GM23338 (cell line): ENCODE measurements at regions not wholly inside any gene's neighbourhood (a gene's known extent, or its start where the extent isn't known, plus 50 kb on each side); places are given as distances from the start of the nearest gene placed in this dataset.

ENCODE experiments used
- ATAC-seq: fragments of 200-7000 bp; cut with Tn5 transposase; 3 replicates; pipeline ENCODE4 v1.9.1; 2020
- DNase-seq: peaks from one replicate; pipeline ENCODE4 v3.0.0-alpha.2; 2015; ENCODE audit warnings: low spot score
- H2AFZ ChIP-seq: fragments of 200-600 bp; sonication (generic); 2 replicates; pipeline ENCODE4 v1.8.0; 2016; ENCODE audit warnings: antibody characterized with exemption, mild to moderate bottlenecking, moderate library complexity
- H3F3A ChIP-seq: fragments of 200-600 bp; sonication (generic); replicated peaks from 2 replicates; pipeline ENCODE4 v1.8.0; 2017; ENCODE audit warnings: antibody characterized with exemption, mixed run types, low read depth
- H3K27ac ChIP-seq: fragments of 200-600 bp; sonication (generic); 2 replicates; pipeline ENCODE4 v1.6.1; 2016; ENCODE audit warnings: low read depth
- H3K27me3 ChIP-seq: fragments of 200-600 bp; sonication (generic); 2 replicates; pipeline ENCODE4 v1.8.0; 2016; ENCODE audit warnings: mild to moderate bottlenecking, mixed run types, moderate library complexity; ENCODE audit not compliant: insufficient read depth
- H3K36me3 ChIP-seq: fragments of 200-600 bp; sonication (generic); 2 replicates; pipeline ENCODE4 v1.8.0; 2016; ENCODE audit warnings: mild to moderate bottlenecking; ENCODE audit not compliant: insufficient read depth
- H3K4me1 ChIP-seq: fragments of 200-600 bp; sonication (generic); 2 replicates; pipeline ENCODE4 v1.8.0; 2016; ENCODE audit warnings: mild to moderate bottlenecking, moderate library complexity; ENCODE audit not compliant: insufficient read depth
- H3K4me2 ChIP-seq: fragments of 200-600 bp; sonication (generic); 2 replicates; pipeline ENCODE4 v1.7.1; 2017; ENCODE audit warnings: mixed run types
- H3K4me3 ChIP-seq: fragments of 200-600 bp; sonication (generic); 2 replicates; pipeline ENCODE4 v1.6.1; 2016; ENCODE audit warnings: mixed run types
- H3K79me2 ChIP-seq: fragments of 200-600 bp; sonication (generic); replicated peaks from 2 replicates; pipeline ENCODE4 v1.8.0; 2017; ENCODE audit warnings: mild to moderate bottlenecking; ENCODE audit not compliant: insufficient read depth
- H3K9me2 ChIP-seq: fragments of 200-600 bp; sonication (generic); 2 replicates; pipeline ENCODE4 v1.8.0; 2017; ENCODE audit not compliant: insufficient read depth
- H4K20me1 ChIP-seq: fragments of 200-600 bp; sonication (generic); replicated peaks from 2 replicates; pipeline ENCODE4 v1.8.0; 2017; ENCODE audit warnings: mild to moderate bottlenecking; ENCODE audit not compliant: insufficient read depth
- H3K27ac Mint-ChIP-seq: 2 replicates; pipeline ENCODE4 v1.8.0; 2020; ENCODE audit warnings: inconsistent platforms, mild to moderate bottlenecking, moderate library complexity, mixed read lengths
- H3K27me3 Mint-ChIP-seq: 3 replicates; pipeline ENCODE4 v1.8.0; 2022; ENCODE audit warnings: low read depth, mild to moderate bottlenecking, moderate library complexity, mixed read lengths, inconsistent platforms; ENCODE audit not compliant: insufficient read depth, poor library complexity
- H3K36me3 Mint-ChIP-seq: 3 replicates; pipeline ENCODE4 v1.8.0; 2021; ENCODE audit warnings: low read depth, mild to moderate bottlenecking, inconsistent platforms, moderate library complexity, mixed read lengths
- H3K4me1 Mint-ChIP-seq: 3 replicates; pipeline ENCODE4 v1.8.0; 2020; ENCODE audit warnings: mild to moderate bottlenecking, inconsistent platforms, mixed read lengths
- H3K4me3 Mint-ChIP-seq: 3 replicates; pipeline ENCODE4 v1.8.0; 2021; ENCODE audit warnings: moderate library complexity, mild to moderate bottlenecking, inconsistent platforms, mixed read lengths
- H3K9me3 Mint-ChIP-seq: 3 replicates; pipeline ENCODE4 v1.8.0; 2020; ENCODE audit warnings: moderate library complexity, mild to moderate bottlenecking, inconsistent platforms, mixed read lengths
- CREB1 ChIP-seq: fragments of 250-450 bp; sonication (Bioruptor Pico); IDR thresholded peaks from 2 replicates; pipeline ENCODE4 v1.5.0; 2020; ENCODE audit warnings: low read depth, mild to moderate bottlenecking, moderate library complexity
- EZH2phosphoT487 ChIP-seq: fragments of 200-600 bp; sonication (generic); IDR thresholded peaks from one replicate; pipeline ENCODE4 v1.8.1; 2018; ENCODE audit warnings: antibody characterized with exemption; ENCODE audit not compliant: unreplicated experiment
- POLR2AphosphoS5 ChIP-seq: IDR thresholded peaks from 2 replicates; pipeline ENCODE4 v1.6.1; 2016; ENCODE audit warnings: antibody characterized with exemption, low read depth
- ZNF114 ChIP-seq: fragments of 250-450 bp; sonication (Bioruptor Pico); IDR thresholded peaks from 2 replicates; pipeline ENCODE4 v1.5.0; 2020; ENCODE audit warnings: mild to moderate bottlenecking, moderate library complexity
- TF ChIP-seq, protein P1 (sequence below): fragments of 250-450 bp; sonication (Bioruptor Pico); IDR thresholded peaks from 2 replicates; pipeline ENCODE4 v1.5.0; 2020; ENCODE audit warnings: mild to moderate bottlenecking, moderate library complexity
- TF ChIP-seq, protein P2 (sequence below), 2 experiments: fragments of 200-600 bp in 1 of 2; sonication (generic) in 1 of 2; conservative IDR thresholded peaks; 2 replicates each; pipeline versions ENCODE4 v1.5.1 to v1.6.1; 2016 to 2017; ENCODE audit warnings: antibody characterized with exemption in 2 of 2, low read depth in 2 of 2, mild to moderate bottlenecking in 2 of 2, moderate library complexity in 1 of 2
- TF ChIP-seq, protein P3 (sequence below): IDR thresholded peaks from one replicate; pipeline ENCODE4 v1.6.1; 2018; ENCODE audit warnings: antibody characterized with exemption; ENCODE audit not compliant: unreplicated experiment
- TF ChIP-seq, protein P4 (sequence below): IDR thresholded peaks from 2 replicates; pipeline ENCODE4 v1.6.1; 2016; ENCODE audit warnings: antibody characterized with exemption

DNA sequence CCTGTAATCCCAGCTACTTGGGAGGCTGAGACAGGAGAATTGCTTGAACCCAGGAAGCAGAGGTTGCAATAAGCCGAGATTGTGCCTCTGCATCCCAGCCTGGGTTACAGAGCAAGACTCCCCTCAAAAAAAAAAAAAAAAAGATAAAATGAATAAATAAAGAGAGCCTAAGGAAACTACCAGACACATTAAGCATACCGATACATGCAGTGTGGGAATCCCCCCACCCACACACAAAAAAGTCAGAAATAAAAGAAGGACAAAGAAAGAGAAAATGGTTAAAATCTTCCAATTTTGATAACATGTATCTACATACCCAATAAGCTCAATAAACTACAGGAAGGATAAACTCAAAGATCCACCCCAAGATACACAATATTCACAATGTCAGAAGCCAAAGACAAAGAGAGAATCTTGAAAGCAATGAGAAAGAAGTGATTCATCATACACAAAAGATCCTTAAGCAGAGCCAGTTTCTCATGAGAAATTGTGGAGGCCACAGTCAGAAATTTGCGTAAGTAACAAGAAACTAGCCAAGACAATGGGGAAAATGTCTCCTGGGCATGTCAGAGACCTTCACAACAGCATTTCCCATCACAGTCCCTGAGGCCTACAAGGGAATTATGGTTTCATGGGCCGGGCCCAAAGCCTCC lies 1197.0 kb downstream of the AMY1C start (continued):
- TF ChIP-seq, protein P1, sequence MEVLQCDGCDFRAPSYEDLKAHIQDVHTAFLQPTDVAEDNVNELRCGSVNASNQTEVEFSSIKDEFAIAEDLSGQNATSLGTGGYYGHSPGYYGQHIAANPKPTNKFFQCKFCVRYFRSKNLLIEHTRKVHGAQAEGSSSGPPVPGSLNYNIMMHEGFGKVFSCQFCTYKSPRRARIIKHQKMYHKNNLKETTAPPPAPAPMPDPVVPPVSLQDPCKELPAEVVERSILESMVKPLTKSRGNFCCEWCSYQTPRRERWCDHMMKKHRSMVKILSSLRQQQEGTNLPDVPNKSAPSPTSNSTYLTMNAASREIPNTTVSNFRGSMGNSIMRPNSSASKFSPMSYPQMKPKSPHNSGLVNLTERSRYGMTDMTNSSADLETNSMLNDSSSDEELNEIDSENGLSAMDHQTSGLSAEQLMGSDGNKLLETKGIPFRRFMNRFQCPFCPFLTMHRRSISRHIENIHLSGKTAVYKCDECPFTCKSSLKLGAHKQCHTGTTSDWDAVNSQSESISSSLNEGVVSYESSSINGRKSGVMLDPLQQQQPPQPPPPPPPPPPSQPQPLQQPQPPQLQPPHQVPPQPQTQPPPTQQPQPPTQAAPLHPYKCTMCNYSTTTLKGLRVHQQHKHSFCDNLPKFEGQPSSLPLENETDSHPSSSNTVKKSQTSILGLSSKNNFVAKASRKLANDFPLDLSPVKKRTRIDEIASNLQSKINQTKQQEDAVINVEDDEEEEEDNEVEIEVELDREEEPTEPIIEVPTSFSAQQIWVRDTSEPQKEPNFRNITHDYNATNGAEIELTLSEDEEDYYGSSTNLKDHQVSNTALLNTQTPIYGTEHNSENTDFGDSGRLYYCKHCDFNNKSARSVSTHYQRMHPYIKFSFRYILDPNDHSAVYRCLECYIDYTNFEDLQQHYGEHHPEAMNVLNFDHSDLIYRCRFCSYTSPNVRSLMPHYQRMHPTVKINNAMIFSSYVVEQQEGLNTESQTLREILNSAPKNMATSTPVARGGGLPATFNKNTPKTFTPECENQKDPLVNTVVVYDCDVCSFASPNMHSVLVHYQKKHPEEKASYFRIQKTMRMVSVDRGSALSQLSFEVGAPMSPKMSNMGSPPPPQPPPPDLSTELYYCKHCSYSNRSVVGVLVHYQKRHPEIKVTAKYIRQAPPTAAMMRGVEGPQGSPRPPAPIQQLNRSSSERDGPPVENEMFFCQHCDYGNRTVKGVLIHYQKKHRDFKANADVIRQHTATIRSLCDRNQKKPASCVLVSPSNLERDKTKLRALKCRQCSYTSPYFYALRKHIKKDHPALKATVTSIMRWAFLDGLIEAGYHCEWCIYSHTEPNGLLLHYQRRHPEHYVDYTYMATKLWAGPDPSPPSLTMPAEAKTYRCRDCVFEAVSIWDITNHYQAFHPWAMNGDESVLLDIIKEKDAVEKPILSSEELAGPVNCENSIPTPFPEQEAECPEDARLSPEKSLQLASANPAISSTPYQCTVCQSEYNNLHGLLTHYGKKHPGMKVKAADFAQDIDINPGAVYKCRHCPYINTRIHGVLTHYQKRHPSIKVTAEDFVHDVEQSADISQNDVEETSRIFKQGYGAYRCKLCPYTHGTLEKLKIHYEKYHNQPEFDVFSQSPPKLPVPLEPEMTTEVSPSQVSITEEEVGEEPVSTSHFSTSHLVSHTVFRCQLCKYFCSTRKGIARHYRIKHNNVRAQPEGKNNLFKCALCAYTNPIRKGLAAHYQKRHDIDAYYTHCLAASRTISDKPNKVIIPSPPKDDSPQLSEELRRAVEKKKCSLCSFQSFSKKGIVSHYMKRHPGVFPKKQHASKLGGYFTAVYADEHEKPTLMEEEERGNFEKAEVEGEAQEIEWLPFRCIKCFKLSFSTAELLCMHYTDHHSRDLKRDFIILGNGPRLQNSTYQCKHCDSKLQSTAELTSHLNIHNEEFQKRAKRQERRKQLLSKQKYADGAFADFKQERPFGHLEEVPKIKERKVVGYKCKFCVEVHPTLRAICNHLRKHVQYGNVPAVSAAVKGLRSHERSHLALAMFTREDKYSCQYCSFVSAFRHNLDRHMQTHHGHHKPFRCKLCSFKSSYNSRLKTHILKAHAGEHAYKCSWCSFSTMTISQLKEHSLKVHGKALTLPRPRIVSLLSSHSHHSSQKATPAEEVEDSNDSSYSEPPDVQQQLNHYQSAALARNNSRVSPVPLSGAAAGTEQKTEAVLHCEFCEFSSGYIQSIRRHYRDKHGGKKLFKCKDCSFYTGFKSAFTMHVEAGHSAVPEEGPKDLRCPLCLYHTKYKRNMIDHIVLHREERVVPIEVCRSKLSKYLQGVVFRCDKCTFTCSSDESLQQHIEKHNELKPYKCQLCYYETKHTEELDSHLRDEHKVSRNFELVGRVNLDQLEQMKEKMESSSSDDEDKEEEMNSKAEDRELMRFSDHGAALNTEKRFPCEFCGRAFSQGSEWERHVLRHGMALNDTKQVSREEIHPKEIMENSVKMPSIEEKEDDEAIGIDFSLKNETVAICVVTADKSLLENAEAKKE (CRISPR knock-in tag): no peak
- TF ChIP-seq POLR2AphosphoS5 (no peak), CREB1 (CRISPR knock-in tag) (no peak), EZH2phosphoT487 (no peak)
- TF ChIP-seq, protein P2, sequence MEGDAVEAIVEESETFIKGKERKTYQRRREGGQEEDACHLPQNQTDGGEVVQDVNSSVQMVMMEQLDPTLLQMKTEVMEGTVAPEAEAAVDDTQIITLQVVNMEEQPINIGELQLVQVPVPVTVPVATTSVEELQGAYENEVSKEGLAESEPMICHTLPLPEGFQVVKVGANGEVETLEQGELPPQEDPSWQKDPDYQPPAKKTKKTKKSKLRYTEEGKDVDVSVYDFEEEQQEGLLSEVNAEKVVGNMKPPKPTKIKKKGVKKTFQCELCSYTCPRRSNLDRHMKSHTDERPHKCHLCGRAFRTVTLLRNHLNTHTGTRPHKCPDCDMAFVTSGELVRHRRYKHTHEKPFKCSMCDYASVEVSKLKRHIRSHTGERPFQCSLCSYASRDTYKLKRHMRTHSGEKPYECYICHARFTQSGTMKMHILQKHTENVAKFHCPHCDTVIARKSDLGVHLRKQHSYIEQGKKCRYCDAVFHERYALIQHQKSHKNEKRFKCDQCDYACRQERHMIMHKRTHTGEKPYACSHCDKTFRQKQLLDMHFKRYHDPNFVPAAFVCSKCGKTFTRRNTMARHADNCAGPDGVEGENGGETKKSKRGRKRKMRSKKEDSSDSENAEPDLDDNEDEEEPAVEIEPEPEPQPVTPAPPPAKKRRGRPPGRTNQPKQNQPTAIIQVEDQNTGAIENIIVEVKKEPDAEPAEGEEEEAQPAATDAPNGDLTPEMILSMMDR (conservative IDR thresholded peaks at IDR 0.05; ENCODE audit: low read depth in 2 of 2): no peak

DNA sequence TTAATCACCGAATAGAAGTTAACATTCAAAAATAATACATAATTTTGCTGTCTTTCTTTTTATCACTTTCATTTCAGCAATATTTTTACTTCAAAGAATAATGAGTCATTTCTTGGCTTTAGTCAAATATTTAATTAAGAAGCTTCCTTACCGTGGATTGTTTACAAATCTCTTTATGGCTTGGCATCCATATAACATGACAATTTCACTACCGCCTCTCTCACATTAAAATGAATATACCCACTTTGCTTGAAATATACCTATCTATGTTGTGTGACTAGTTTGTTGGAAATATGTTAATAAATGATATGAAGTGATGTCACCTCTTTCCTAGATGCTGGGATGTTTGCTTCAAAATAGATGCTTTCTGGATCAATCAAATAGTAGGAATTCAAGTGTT lies 1203.9 kb downstream of the AMY1C start:
- Histone ChIP-seq H3K79me2 (no peaks in the 10 kb centered on the region), H2AFZ (no peak overlapping the region), H3K4me1 (no peaks in the 10 kb centered on the region), H3K9me2 (no peaks in the 10 kb centered on the region), H3K27me3 (no peaks in the 10 kb centered on the region), H3K27ac (no peak overlapping the region), H3K4me2 (no peak overlapping the region), H3K36me3 (no peaks in the 10 kb centered on the region), H3F3A (no peaks in the 10 kb centered on the region), H3K4me3 (no peak overlapping the region), H4K20me1 (no peaks in the 10 kb centered on the region)
- TF ChIP-seq CREB1 (CRISPR knock-in tag): no peak
- TF ChIP-seq EZH2phosphoT487: no peak
- TF ChIP-seq, protein P3, sequence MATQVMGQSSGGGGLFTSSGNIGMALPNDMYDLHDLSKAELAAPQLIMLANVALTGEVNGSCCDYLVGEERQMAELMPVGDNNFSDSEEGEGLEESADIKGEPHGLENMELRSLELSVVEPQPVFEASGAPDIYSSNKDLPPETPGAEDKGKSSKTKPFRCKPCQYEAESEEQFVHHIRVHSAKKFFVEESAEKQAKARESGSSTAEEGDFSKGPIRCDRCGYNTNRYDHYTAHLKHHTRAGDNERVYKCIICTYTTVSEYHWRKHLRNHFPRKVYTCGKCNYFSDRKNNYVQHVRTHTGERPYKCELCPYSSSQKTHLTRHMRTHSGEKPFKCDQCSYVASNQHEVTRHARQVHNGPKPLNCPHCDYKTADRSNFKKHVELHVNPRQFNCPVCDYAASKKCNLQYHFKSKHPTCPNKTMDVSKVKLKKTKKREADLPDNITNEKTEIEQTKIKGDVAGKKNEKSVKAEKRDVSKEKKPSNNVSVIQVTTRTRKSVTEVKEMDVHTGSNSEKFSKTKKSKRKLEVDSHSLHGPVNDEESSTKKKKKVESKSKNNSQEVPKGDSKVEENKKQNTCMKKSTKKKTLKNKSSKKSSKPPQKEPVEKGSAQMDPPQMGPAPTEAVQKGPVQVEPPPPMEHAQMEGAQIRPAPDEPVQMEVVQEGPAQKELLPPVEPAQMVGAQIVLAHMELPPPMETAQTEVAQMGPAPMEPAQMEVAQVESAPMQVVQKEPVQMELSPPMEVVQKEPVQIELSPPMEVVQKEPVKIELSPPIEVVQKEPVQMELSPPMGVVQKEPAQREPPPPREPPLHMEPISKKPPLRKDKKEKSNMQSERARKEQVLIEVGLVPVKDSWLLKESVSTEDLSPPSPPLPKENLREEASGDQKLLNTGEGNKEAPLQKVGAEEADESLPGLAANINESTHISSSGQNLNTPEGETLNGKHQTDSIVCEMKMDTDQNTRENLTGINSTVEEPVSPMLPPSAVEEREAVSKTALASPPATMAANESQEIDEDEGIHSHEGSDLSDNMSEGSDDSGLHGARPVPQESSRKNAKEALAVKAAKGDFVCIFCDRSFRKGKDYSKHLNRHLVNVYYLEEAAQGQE: no peak
- TF ChIP-seq, protein P4, sequence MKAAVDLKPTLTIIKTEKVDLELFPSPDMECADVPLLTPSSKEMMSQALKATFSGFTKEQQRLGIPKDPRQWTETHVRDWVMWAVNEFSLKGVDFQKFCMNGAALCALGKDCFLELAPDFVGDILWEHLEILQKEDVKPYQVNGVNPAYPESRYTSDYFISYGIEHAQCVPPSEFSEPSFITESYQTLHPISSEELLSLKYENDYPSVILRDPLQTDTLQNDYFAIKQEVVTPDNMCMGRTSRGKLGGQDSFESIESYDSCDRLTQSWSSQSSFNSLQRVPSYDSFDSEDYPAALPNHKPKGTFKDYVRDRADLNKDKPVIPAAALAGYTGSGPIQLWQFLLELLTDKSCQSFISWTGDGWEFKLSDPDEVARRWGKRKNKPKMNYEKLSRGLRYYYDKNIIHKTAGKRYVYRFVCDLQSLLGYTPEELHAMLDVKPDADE: no peak
- no peak for TF ChIP-seq ZNF114 (CRISPR knock-in tag)
- TF ChIP-seq, protein P2 (conservative IDR thresholded peaks at IDR 0.05; ENCODE audit: low read depth in 2 of 2): no peak
- Mint-ChIP-seq H3K27ac (no peak overlapping the region), H3K9me3 (peaks cover 1% of the 10 kb centered on the region; the same call in 2 of the 3 replicates), H3K4me3 (no peak overlapping the region), H3K36me3 (peaks cover 1% of the 10 kb centered on the region), H3K27me3 (no peaks in the 10 kb centered on the region), H3K4me1 (peaks cover 1% of the 10 kb centered on the region; the same call in 1 of the 3 replicates)
- no peak for ATAC-seq
- no peak for DNase-seq
